GM19468 (cell line): ENCODE measurements at regions not wholly inside any gene's neighbourhood (a gene's known extent, or its start where the extent isn't known, plus 50 kb on each side); places are given as distances from the start of the nearest gene placed in this dataset.
"Not testable (repeated sequence)": the region's sequence is repeated elsewhere in the genome, so short reads cannot be mapped to it uniquely, and the experiment has no call there.

Source experiments
- ATAC-seq: cut with Tn5 transposase; IDR thresholded peaks from one replicate; pipeline ENCODE4 v1.9.1; 2021; ENCODE audit warnings: mild to moderate bottlenecking, moderate library complexity, moderate number of reproducible peaks; ENCODE audit not compliant: unreplicated experiment; ENCODE audit errors: extremely low read depth

GRCh38 chr7:66455432-66455831, 173.2 kb upstream of the KCTD7 start:
- not testable (repeated sequence) for ATAC-seq

- not testable (repeated sequence) for ATAC-seq
Measured at GRCh38 chr7:66456431-66456830, 172.2 kb upstream of the KCTD7 start.

- not testable (repeated sequence) for ATAC-seq
Measured at GRCh38 chr7:66458991-66459390, 169.7 kb upstream of the KCTD7 start.

GRCh38 chr7:66459783-66460413, 168.8 kb upstream of the KCTD7 start:
- ATAC-seq = not testable (repeated sequence)

GRCh38 chr7:66460921-66461361, 167.7 kb upstream of the KCTD7 start:
- no peak for ATAC-seq

- not testable (repeated sequence) for ATAC-seq
Measured at GRCh38 chr7:66461397-66461796, 167.3 kb upstream of the KCTD7 start.

- not testable (repeated sequence) for ATAC-seq
Measured at GRCh38 chr7:66462831-66463230, 165.8 kb upstream of the KCTD7 start.

- ATAC-seq = no peak
Measured at GRCh38 chr7:66464059-66464458, 164.6 kb upstream of the KCTD7 start.

GRCh38 chr7:66466081-66466600, 162.5 kb upstream of the KCTD7 start:
- no peak for ATAC-seq

GRCh38 chr7:66467887-66468286, 160.8 kb upstream of the KCTD7 start:
- no peak for ATAC-seq

GRCh38 chr7:66473064-66473463, 155.6 kb upstream of the KCTD7 start:
- not testable (repeated sequence) for ATAC-seq

GRCh38 chr7:66474441-66474840, 154.2 kb upstream of the KCTD7 start:
- ATAC-seq = no peak

- not testable (repeated sequence) for ATAC-seq
Measured at GRCh38 chr7:66476056-66476455, 152.6 kb upstream of the KCTD7 start.

GRCh38 chr7:66477822-66478397, 150.8 kb upstream of the KCTD7 start:
- not testable (repeated sequence) for ATAC-seq

GRCh38 chr7:66481229-66481628, 147.5 kb upstream of the KCTD7 start:
- ATAC-seq = not testable (repeated sequence)

- ATAC-seq = not testable (repeated sequence)
Measured at GRCh38 chr7:66489065-66489464, 139.6 kb upstream of the KCTD7 start.

GRCh38 chr7:66489741-66490140, 138.9 kb upstream of the KCTD7 start:
- ATAC-seq = not testable (repeated sequence)

GRCh38 chr7:66490979-66491378, 137.7 kb upstream of the KCTD7 start:
- not testable (repeated sequence) for ATAC-seq

GRCh38 chr7:66492405-66492804, 136.3 kb upstream of the KCTD7 start:
- ATAC-seq = not testable (repeated sequence)

GRCh38 chr7:66493235-66494205, 135.2 kb upstream of the KCTD7 start:
- ATAC-seq = peak; percentile 92
